Naive thymus-derived CD4-positive, alpha-beta T cell (primary cell): ENCODE measurements at regions not wholly inside any gene's neighbourhood (a gene's known extent, or its start where the extent isn't known, plus 50 kb on each side); places are given as distances from the start of the nearest gene placed in this dataset.

ENCODE experiments used
- ATAC-seq: fragments of 150-1000 bp; cut with Tn5 transposase; 2 replicates; pipeline ENCODE4 v1.10.0; 2021; ENCODE audit warnings: mild to moderate bottlenecking, moderate library complexity
- CTCF ChIA-PET: fragments of 350-600 bp; sonication (Branson Sonifier 250); formaldehyde crosslinking; loops from one replicate; lab custom pipeline; 2021; ENCODE audit warnings: antibody characterized with exemption; lab: Charles Lee
- POLR2A ChIA-PET: fragments of 350-600 bp; sonication (Branson Sonifier 250); formaldehyde crosslinking; loops from one replicate; lab custom pipeline; 2021; ENCODE audit warnings: antibody characterized with exemption, inconsistent platforms; lab: Charles Lee
- DNase-seq, 9 donors: peaks; one replicate each; pipeline versions ENCODE4 v3.0.0 to v3.0.0-alpha.2; 2020 to 2022; ENCODE audit warnings: mixed read lengths in 1 of 9
- H3K27ac ChIP-seq: one replicate; pipeline ENCODE4 v1.7.0; 2013; ENCODE audit warnings: mild to moderate bottlenecking, low read depth, low read length, moderate library complexity
- H3K27me3 ChIP-seq, 2 donors: one replicate each; pipeline ENCODE4 v1.7.0; 2013; ENCODE audit warnings: low read length in 2 of 2, mild to moderate bottlenecking in 2 of 2, moderate library complexity in 2 of 2; ENCODE audit not compliant: control insufficient read depth in 2 of 2, insufficient read depth in 2 of 2
- H3K36me3 ChIP-seq, 3 experiments: 1 replicate in 2 of 3; 2 replicates in 1 of 3; pipeline ENCODE4 v1.7.0; 2013; ENCODE audit warnings: low read length in 3 of 3, mild to moderate bottlenecking in 3 of 3, moderate library complexity in 1 of 3; ENCODE audit not compliant: insufficient read depth in 3 of 3, control insufficient read depth in 2 of 3
- H3K4me1 ChIP-seq, 2 donors: one replicate each; pipeline ENCODE4 v1.7.0; 2013; ENCODE audit warnings: low read length in 2 of 2, mild to moderate bottlenecking in 2 of 2, moderate library complexity in 1 of 2; ENCODE audit not compliant: control insufficient read depth in 2 of 2, insufficient read depth in 2 of 2
- H3K4me3 ChIP-seq: 2 replicates; pipeline ENCODE4 v1.7.0; 2013; ENCODE audit warnings: mild to moderate bottlenecking, low read length
- H3K9me3 ChIP-seq, 3 experiments: 1 replicate in 2 of 3; 2 replicates in 1 of 3; pipeline ENCODE4 v1.7.0; 2013; ENCODE audit warnings: low read length in 3 of 3; ENCODE audit not compliant: control insufficient read depth in 2 of 3
- H3K27ac Mint-ChIP-seq, 9 donors: one replicate each; pipeline ENCODE4 v1.8.0; 2020 to 2022; ENCODE audit warnings: mixed read lengths in 9 of 9, mild to moderate bottlenecking in 8 of 9, moderate library complexity in 5 of 9, inconsistent platforms in 2 of 9
- H3K27me3 Mint-ChIP-seq, 5 donors: one replicate each; pipeline ENCODE4 v1.8.0; 2021 to 2022; ENCODE audit warnings: mixed read lengths in 5 of 5, mild to moderate bottlenecking in 1 of 5
- H3K36me3 Mint-ChIP-seq, 5 donors: one replicate each; pipeline ENCODE4 v1.8.0; 2020 to 2022; ENCODE audit warnings: mixed read lengths in 5 of 5, mild to moderate bottlenecking in 3 of 5, inconsistent platforms in 1 of 5
- H3K4me1 Mint-ChIP-seq, 7 donors: one replicate each; pipeline ENCODE4 v1.8.0; 2020 to 2022; ENCODE audit warnings: mixed read lengths in 7 of 7, mild to moderate bottlenecking in 3 of 7, inconsistent platforms in 1 of 7
- H3K4me3 Mint-ChIP-seq, 10 donors: one replicate each; pipeline ENCODE4 v1.8.0; 2020 to 2022; ENCODE audit warnings: mild to moderate bottlenecking in 10 of 10, mixed read lengths in 10 of 10, moderate library complexity in 6 of 10, inconsistent platforms in 2 of 10
- H3K9me3 Mint-ChIP-seq, 11 donors: one replicate each; pipeline ENCODE4 v1.8.0; 2020 to 2022; ENCODE audit warnings: mixed read lengths in 11 of 11, mild to moderate bottlenecking in 4 of 11, inconsistent platforms in 1 of 11, moderate library complexity in 1 of 11
- intact Hi-C, 2 donors: fragments of 100-400 bp; cut with micrococcal nuclease; formaldehyde crosslinking; loops; one replicate each; pipeline ENCODE4 v1.15.1; 2023

GRCh38 chr1:81710857-81711256 is 89.9 kb upstream of the ADGRL2 start:
- CTCF ChIA-PET: no interaction called here
- intact Hi-C loops: no loop called here

DNA sequence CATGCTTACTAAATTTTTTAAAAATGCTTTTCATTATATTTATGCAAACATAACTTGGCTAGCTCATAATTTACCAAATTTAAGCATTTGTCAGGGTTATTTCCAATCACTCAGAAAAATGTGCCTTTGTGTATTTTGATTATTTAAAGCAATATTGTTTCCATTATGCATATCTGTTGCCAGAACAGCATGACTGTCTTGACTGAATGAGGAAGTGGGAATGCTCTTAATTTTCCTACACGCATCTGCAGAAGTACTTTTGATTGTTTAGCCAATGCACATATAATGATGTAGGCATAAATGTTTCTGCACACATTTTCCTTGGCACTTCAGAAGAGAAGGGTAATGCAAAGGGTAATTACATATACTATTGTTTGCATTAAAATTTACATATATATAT is 92.5 kb upstream of the ADGRL2 start:
- ChIA-PET CTCF (interaction anchor here (0.6 kb wide), 1 partner anchor 1511 kb away, joined by 3 read pairs; no protein-coding TSS in a partner anchor), POLR2A (no interaction called here)
- no peak overlapping the region for H3K4me3 ChIP-seq
- H3K36me3 ChIP-seq: no peaks in the 10 kb centered on the region
- Mint-ChIP-seq H3K4me3 (no peak overlapping the region), H3K9me3 (peaks cover 0 to 6% (median 1%) of the 10 kb centered on the region in 11 donors), H3K27ac (no peak overlapping the region), H3K4me1 (no peaks in the 10 kb centered on the region), H3K36me3 (no peaks in the 10 kb centered on the region), H3K27me3 (no peaks in the 10 kb centered on the region)
- no peak overlapping the region for H3K27ac ChIP-seq
- ATAC-seq: no peak
- intact Hi-C loops: no loop called here
- H3K4me1 ChIP-seq: no peaks in the 10 kb centered on the region
- no peaks in the 10 kb centered on the region for H3K27me3 ChIP-seq
- no peak for DNase-seq
- H3K9me3 ChIP-seq: no peaks in the 10 kb centered on the region

More at GRCh38 chr1:81710857-81711256, 89.9 kb upstream of the ADGRL2 start:
- Mint-ChIP-seq H3K36me3 (no peaks in the 10 kb centered on the region), H3K4me3 (no peak overlapping the region), H3K4me1 (no peaks in the 10 kb centered on the region), H3K27ac (no peak overlapping the region), H3K27me3 (no peaks in the 10 kb centered on the region), H3K9me3 (peaks cover 0 to 6% (median 0%) of the 10 kb centered on the region in 11 donors)
- ATAC-seq: no peak
- Histone ChIP-seq H3K27ac (no peak overlapping the region), H3K4me1 (no peaks in the 10 kb centered on the region), H3K27me3 (no peaks in the 10 kb centered on the region), H3K4me3 (no peak overlapping the region), H3K9me3 (no peaks in the 10 kb centered on the region), H3K36me3 (no peaks in the 10 kb centered on the region)
- DNase-seq: no peak
- POLR2A ChIA-PET: no interaction called here

DNA sequence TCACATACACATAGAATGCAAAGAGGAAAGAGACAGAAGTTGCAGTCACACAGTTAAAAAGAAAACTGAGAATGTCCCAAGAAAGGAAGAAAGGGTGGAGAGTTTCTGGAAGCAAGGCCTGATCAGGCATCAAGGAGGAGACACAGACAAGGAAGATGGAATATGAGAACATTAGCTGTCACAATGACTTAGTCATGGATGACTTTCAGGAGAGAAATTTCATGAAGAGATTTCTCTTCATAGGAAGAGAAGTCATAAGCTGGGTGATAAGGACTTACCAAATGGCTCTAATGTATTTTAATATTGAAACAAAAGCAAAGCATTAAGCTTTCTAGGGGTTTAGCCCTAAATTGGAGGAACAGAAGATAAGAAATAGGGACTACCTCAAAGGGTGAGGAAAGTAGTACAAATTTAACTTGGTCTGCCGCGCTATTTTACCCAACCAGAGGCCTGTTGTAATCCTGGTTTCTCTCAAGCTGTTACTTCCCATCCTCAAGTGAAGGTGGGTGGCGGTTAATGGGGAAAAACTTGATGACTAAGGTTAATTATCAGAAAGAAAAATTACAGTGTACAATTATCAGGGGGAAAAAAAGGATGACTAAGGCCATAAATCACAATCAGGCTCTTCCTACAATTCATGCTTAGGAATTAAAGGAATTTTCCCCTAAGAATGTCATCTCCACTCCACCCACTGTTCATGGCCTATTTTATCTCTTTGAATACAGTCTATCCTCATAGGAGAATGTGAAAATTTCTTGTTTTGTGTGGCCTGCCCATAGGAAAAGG is 93.9 kb upstream of the ADGRL2 start:
- ATAC-seq (no peak), DNase-seq (no peak)
- no peak overlapping the region for H3K27ac Mint-ChIP-seq
- H3K36me3 Mint-ChIP-seq: no peaks in the 10 kb centered on the region
- POLR2A ChIA-PET: no interaction called here
- H3K9me3 Mint-ChIP-seq: peaks cover 0 to 11% (median 2%) of the 10 kb centered on the region in 11 donors
- CTCF ChIA-PET: no interaction called here
- H3K27me3 ChIP-seq: no peaks in the 10 kb centered on the region
- no peak overlapping the region for H3K4me3 ChIP-seq
- no peaks in the 10 kb centered on the region for H3K9me3 ChIP-seq
- no peaks in the 10 kb centered on the region for H3K4me1 ChIP-seq
- H3K27ac ChIP-seq: no peak overlapping the region
- H3K27me3 Mint-ChIP-seq: no peaks in the 10 kb centered on the region
- no peaks in the 10 kb centered on the region for H3K36me3 ChIP-seq
- H3K4me3 Mint-ChIP-seq: no peak overlapping the region
- H3K4me1 Mint-ChIP-seq: no peaks in the 10 kb centered on the region
- intact Hi-C loops: no loop called here

- ATAC-seq (no peak), DNase-seq (no peak)
- Histone ChIP-seq H3K36me3 (no peaks in the 10 kb centered on the region), H3K4me3 (no peak overlapping the region), H3K27me3 (no peaks in the 10 kb centered on the region), H3K4me1 (no peaks in the 10 kb centered on the region), H3K9me3 (no peaks in the 10 kb centered on the region), H3K27ac (no peak overlapping the region)
- Mint-ChIP-seq H3K36me3 (no peaks in the 10 kb centered on the region), H3K27ac (no peak overlapping the region), H3K4me1 (no peaks in the 10 kb centered on the region), H3K4me3 (no peak overlapping the region), H3K9me3 (peaks cover 0 to 10% (median 2%) of the 10 kb centered on the region in 11 donors), H3K27me3 (no peaks in the 10 kb centered on the region)
- intact Hi-C loops: no loop called here
- ChIA-PET POLR2A (no interaction called here), CTCF (no interaction called here)
These were observed 96.8 kb upstream of the ADGRL2 start for GRCh38 chr1:81703756-81704463.

DNA sequence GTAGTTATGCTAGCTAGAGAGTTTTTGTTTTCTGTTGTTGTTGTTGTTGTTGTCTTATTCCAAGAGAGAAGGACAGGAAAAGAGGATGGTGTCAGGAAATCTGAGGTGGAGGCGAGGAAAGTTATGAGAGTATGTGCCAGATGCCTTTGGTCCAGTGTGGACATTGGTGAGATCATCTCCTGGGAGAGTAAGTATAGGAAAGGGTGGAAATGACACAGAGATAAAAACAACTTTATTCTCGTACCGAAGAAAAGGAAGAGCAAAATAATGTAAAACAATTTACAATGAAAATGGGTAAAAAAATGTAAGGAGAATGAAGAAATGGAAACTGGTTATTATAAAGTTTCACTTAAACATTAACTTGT is 97.4 kb upstream of the ADGRL2 start:
- intact Hi-C loops: no loop called here
- Mint-ChIP-seq H3K36me3 (no peaks in the 10 kb centered on the region), H3K9me3 (peaks cover 0 to 10% (median 2%) of the 10 kb centered on the region in 11 donors), H3K27ac (no peak overlapping the region), H3K4me3 (no peak overlapping the region), H3K4me1 (no peaks in the 10 kb centered on the region), H3K27me3 (no peaks in the 10 kb centered on the region)
- H3K36me3 ChIP-seq: no peaks in the 10 kb centered on the region
- H3K27ac ChIP-seq: no peak overlapping the region
- no peaks in the 10 kb centered on the region for H3K4me1 ChIP-seq
- POLR2A ChIA-PET: no interaction called here
- CTCF ChIA-PET: no interaction called here
- H3K27me3 ChIP-seq: no peaks in the 10 kb centered on the region
- no peaks in the 10 kb centered on the region for H3K9me3 ChIP-seq
- DNase-seq: no peak
- no peak for ATAC-seq
- H3K4me3 ChIP-seq: no peak overlapping the region

DNA sequence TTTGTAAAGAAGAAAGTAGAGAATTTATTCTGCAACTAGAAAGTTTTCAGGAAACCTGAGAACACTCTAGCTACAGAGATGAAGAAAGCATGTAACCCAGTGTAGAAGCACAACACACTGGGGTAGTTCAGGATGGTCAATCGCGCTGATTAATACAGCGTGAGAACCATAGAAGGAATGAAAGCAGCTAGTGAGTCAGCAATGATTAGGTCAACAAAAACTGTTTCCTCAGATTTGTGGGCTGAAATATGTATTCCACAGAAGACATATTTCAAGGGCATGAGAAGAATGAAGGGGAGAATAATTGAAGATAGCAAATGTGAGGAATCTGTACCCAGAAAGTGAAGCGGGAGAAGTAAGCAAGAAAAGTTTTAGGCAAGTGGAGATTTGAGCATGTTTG is 97.8 kb upstream of the ADGRL2 start:
- H3K27me3 Mint-ChIP-seq: no peaks in the 10 kb centered on the region
- DNase-seq (no peak), ATAC-seq (no peak)
- CTCF ChIA-PET: no interaction called here
- H3K9me3 Mint-ChIP-seq: peaks cover 0 to 10% (median 2%) of the 10 kb centered on the region in 11 donors
- H3K4me3 Mint-ChIP-seq: no peak overlapping the region
- Histone ChIP-seq H3K4me1 (no peaks in the 10 kb centered on the region), H3K27ac (no peak overlapping the region), H3K4me3 (no peak overlapping the region), H3K36me3 (no peaks in the 10 kb centered on the region), H3K27me3 (no peaks in the 10 kb centered on the region), H3K9me3 (no peaks in the 10 kb centered on the region)
- no peaks in the 10 kb centered on the region for H3K4me1 Mint-ChIP-seq
- POLR2A ChIA-PET: no interaction called here
- intact Hi-C loops: no loop called here
- H3K27ac Mint-ChIP-seq: no peak overlapping the region
- H3K36me3 Mint-ChIP-seq: no peaks in the 10 kb centered on the region
